SK-N-DZ (cell line): ENCODE measurements at regions not wholly inside any gene's neighbourhood (a gene's known extent, or its start where the extent isn't known, plus 50 kb on each side); places are given as distances from the start of the nearest gene placed in this dataset.

ENCODE experiments used
- DNase-seq: peaks from one replicate; pipeline ENCODE4 v3.0.0-alpha.2; 2015; ENCODE audit warnings: low spot score

DNA sequence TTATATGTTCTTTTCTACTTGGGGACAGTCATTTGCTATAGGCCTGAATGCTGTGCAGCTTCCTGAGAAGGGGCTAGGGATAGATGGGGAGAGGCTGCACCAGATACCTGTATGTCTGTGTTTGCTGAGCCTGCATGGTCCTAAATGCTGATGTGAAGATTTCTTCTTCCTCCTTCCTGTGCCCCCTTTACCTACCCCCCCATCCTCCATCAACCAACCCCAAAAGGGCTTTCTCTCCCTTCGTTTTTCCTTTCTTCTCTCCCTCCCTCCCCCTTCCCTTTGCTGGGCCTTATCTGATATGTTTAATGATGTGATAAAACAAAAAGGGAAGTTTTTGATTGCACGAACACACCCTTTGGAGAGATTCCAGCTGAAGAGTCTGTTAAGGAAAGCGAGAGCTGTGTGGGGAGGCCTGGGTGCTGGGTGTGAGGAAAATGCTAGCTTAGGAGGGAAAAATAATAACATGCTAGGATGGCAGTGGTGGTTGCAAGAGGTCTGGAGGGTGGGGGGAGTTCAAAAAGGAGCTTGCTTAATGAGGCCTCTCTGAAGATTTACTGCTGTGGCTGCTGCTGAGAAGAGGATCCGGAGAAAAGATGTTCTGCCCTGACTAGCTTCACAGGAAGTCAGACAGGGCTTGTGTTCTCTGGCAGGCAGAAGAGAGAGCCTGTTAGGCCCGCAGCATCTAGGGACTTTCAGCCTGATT, 101.8 kb downstream of the SAMD9 start:
- DNase-seq = peak; percentile 31

DNA sequence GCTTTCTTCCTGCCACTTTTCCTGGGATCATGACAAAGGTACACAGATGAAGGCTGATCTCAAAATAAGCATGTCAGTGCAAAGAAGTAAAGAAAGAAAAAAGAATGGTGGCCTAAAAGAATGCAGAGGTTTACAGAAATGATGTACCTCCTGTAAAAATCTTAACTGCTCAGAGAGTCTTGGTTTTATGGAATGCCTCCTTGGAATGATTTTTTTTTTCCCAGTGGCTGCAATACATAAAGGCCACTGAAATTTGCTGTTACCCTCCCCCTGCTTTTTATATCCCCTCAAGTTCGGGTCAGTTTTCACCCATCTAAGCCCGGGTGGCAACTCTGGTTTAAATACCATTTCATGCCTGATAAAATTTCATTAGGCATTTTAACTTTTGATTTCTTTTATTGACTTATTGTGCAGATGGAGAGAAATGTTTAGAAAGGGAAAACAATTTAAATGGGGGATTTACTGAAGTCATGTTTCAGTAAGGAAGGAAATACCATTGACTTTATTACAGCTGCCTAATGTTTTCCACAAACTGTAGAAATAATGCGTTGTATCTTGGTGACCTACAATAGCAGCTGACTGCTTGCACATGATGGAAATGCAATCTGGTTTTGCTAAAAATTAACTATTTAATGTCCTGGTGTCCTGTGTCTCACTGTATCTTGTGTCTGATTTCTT, 102.5 kb downstream of the SAMD9 start:
- no peak for DNase-seq

DNA sequence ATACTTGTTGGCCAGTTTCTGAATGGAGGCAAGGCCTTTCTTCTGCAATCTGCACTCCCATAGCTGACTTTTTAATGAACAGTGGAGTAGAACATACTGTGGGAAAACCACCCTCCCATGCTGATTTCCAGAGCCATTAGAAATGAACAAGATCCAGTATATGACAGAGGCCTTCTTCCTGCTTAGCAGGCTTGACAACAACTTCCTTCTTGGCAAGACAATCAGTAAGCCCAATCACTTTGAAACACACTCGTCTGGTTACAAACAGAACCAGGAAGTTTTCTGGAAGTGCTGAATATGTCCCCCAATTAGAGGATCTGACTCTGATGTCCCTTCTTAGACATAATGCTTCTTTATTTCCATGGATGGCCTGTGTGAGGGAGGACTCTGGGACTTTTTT, 103.4 kb downstream of the SAMD9 start:
- DNase-seq = no peak

DNA sequence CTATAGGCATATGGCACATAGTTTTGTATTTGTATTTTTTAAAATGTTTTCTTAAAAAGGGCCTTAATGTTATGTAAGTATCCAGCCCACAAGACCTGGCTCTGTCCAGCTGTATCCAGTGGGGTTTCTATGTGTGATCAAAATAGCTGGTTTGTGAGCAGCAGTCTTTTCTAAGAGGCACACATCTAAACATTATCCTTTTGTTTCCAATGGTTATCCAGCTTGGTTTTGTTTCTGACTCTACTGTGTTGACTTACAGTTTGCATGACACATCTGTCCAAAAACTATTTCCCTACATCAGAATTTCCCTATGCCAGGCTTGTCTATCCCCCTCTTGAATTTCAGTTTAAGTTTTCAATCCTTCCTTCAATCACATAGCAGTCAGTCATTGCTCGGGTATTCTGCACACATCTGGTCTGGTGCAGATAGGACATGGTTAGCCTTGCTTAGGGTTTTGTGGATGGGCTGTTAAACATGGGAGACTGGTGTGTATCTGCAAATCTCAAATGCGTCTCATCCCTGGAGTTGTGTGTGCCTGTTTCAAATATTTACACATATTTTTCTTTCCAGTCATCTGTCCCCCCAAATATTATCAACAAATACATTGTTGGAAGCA, 104.2 kb downstream of the SAMD9 start:
- no peak for DNase-seq

DNA sequence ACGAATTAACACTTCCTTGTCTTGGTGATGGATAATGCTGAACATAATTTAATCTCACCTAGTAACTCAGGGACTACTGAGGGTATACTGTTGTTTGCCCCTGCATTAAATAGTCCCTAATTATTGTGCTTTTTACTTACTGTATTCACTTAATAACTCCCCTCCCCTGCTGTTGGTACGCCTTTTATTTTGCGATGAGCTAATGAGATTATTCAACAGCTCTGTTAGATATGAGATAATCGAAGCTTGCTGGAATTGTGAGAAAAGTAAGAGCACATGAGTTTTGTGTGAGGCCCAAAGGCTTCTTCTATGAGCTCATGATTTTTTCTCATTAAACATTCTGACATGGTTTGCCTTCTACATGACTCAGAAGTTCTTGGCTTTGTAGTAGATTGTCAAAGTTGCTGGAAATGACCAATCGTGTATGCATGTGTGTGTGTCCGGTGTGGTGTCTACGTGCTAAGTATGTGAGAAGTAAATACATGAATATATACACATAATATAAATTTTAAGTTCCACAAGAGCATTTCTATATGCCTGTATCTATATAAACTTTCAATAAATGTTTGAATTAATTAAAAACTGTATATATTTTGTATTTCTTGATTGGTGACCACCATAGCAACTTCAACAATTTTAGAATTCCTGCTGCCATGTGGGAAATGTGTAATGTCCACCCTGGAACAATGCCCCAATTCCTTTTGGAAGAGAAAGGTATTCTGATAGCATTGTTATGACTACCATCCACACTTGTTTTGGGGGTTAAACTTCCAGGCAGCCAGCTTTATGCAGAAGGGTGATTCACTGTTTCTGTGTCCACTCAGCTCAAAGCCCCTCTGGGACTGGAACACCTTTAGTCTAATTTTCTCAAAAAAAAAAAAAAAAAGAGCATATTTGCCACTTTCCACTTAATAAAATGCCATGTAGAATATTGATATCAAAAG, 106.2 kb downstream of the SAMD9 start:
- no peak for DNase-seq

DNA sequence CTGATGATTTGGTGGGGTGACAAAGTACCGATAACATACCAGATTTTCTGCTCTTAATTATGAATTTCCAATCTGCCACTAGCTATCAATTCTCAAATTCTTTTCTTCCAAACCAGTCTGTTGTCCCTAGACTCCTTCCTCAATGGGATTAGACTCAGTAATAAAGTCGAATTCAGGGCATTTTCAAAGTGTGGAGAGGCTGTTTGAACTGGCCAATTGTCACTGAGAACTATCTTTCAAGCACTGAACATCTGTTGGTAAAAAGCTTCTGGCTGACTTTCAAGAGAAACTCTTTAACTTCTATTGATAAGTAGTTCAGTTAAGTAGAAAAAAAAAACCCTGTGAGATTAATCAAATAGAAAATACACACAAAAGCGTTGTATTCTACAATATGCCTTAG, 108.9 kb downstream of the SAMD9 start:
- no peak for DNase-seq

DNA sequence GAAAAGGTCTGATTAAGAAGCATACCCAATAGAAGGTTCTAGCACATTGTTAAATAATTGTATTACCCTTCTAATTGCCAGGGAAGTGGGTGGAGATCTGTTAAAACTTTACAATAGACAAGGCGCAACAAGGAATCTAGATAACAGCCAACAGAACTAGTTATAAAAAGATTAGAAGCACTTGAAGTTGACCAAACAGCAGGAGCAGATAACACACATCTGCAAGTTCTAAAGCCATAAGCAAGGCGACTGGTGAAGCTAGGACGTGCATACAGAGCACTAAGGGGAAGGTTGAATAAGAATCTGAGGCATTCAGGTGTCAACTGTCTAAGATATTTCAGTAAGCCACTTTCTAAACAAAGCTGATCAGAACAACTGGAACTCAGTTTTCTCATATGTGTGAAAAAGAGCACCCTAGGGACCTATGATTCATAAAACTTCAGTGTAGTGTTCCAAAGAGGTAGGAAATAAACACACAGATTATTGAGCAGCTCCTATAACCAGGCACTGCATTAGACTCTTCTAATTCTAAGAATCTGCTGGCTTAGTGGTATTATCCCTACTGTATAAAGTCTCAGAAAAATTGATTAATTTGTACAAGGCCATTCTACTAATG, 111.2 kb downstream of the SAMD9 start:
- DNase-seq = no peak

DNA sequence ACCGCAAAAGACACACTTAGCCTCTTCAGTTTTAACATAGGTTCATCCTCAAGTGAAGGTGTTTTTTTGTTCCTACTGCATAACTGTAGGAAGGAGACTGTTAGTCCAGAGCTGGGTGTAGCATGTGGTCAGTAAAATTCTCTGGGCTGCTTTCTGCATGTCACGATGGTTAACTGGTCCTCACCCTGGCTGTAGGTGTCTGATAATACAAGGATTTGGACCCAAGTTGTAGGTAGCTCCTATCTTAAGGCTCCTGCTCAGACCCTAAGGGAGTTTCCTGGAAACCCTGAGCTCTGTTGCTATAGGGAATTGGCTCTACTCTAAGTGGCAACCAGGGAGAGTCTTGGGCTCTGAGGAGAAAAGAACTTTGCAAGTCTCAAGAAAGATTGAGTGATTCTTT, 112.9 kb downstream of the SAMD9 start:
- no peak for DNase-seq

DNA sequence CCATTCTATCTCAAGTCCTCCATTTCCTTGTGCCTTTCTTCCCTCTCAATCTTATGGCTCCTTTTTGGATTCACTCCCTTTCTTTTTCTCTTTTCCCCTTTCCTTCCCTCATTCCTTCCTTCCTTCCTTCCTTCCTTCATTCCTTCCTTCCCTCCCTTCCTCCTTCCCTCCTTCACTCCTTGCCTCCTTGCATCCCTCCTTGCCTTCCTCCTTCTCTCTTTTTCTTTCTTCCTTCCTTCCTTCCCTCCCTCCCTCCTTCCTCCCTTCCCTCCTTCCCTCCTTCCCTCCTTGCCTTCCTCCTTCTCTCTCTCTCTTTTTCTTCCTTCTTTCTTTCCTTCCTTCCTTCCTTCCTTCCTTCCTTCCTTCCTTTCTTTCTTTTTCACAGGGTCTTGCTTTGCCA, 120.1 kb downstream of the SAMD9 start:
- DNase-seq = no peak

DNA sequence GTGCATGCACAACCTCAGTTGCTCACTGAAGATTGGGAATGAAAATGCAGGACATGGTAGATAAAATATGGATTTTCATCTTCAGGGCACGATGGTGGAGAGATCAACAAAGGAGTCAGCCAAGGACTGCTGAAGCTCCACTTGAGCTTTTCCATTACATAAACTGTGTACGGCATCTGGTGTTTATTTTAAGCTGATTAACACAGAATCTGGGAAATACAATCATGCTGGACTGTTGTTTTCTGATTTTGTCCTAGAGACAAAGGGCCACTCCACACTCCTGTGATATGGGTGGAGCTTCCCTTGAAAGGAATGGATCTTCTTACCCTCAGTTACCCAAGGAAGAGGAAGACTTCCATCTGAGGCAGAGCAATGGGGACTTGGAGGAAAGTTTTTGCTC, 120.6 kb downstream of the SAMD9 start:
- DNase-seq = no peak

DNA sequence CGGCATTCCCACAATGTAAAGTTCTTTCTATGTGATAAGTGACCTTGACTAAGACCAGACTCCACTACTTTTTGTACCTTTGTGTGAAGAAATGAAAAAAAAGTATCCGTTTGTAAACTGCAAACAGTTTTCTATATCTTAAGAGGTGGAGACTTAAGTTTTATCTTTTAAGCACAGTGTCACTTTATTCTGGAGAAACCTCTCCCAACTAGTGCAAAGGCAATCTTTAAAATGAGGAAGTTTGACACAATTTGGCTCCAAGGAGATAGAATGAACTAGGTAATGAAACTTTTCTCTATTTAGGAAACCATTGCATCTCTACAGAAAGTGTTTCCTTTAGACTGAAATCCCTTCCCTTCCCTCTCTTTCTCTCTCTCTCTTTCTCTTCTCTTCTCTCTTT, 122.9 kb downstream of the SAMD9 start:
- no peak for DNase-seq

DNA sequence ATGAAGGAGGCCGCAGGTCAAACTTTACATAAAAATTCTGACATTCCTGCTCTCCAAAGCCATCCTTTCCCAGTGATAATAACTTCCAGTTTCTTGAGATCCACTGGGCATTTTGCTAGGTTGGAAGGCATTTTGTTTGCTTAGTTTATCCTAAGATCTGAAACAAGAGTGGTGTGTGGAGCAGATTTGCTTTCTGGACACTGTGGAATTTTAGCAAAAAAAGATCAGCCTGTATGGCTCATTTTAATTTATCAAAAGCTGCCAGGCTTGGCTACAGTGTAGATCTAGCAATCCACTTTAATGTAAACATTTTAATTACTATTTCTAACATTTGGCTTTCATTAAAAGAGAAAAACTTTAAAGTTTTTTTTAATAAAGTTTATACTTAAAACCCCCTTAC, 124.8 kb downstream of the SAMD9 start:
- DNase-seq = no peak

DNA sequence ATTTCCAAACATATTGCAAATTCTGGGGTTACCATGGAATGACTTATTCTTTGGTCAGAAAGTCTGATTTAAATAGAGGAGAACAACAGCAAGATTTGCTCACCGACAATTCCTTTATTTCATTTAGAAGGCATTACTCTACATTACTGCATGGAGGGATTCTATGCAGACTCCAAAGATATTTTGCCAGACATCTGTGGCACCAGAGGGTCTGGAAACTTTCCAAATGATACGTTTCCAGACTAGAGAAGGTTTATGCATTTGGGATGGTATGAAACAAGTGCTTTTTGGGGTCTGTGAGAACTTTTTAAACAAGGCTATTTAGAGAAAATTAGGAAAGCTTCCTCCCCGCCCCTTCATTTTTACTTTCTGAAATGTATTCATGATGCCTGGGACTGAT, 125.3 kb downstream of the SAMD9 start:
- DNase-seq = no peak

DNA sequence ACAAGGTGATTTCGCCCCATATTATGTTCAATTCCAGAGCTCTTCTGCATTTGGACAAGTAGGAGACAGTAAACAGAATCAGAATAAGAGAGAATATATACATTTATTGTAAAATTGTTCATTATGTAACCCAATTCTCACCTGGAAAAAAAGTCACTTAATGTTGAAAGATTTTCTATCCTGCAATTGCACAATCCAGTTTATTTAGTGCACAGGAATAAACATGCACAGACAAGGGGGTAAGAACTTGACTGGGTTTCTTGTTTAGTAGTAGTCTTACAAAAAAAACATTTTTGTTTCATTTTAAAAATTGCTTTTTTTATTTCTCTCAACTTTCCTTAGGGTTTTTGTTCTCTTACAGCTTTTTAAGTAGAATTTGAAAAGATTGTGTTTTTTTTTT, 126.6 kb downstream of the SAMD9 start:
- DNase-seq = no peak

DNA sequence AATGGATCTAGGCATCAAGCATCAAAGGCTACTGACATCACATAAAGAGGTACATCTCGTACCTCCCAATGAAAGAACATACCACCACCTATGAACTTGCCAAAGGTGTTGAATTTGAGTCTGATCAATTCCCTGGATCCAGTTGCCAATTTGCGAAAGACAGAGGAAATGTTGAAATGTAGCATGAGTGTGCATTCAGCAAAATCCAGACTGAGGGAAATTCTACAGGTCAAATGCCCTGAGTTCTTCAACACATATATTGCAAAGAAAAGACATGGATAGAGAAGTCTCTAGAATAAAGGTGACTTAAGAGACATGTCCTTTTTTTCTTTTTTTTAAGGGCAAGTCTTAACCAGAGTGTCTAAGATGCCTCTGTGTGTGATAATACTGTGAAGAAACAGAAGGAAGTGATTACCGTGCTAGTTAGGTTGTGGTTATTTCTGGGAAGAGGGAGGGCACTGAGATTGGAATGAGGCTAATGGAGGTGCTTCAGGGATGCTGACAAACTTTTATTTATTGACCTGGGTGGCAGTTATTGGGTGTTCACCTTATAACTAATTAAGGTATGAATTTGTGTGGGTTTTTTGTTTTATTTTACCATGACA, 128.7 kb downstream of the SAMD9 start:
- DNase-seq = no peak

DNA sequence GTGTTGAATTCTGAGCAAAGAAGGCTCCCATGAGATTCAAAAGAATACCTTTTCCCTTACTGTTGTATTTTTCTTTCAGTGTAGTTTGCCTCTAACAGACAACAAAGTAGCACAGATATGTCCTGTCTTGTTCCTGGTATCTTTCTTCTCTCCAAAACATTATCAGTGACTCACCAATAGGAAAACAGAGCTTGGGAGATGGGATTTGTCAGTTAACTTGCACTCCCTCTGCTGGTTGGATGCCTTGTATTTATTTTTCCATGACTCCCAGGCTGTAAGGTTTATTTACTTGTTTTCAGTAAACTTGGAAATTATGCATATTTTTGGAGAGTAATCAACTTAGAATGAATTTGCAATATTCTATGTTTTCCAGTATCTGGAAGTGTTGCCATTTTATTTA, 129.7 kb downstream of the SAMD9 start:
- DNase-seq = peak; percentile 37

DNA sequence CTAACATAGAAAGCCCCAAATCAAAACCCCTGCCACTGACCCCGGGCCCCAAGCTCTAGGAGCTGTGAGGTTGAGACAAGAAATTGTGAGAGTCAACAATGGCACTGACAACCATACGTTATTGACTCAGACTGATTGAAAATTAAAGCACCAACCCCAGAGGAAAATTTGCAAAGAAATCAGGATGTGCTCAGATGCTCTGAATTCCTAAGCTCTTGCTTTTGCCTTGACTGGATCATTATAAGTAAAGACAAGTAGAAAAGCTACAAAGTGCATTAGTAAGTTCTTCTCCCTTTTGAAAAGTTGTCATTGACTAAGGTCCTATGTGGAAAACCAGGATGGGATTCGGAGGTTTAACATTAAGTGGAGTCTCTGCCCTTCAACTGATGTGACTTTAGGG, 130.2 kb downstream of the SAMD9 start:
- DNase-seq = no peak

DNA sequence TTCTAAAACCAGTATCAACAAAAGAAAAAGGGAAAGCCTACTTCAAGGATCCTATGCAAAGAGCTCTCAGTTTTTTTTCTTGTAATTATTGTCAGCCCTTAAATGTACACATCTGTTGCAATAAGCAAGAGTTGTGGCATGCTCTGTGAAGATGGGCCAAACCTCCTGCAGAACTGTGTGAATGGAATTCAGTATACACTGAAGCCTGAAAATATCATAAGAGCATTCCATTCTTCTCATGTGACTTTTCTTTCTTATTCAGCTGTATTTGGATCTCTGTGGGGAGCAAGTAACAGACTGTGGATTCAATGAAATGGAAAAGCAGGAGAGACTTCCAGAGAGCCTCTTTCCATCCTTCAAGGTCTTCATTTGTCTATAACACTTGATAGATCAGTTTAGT, 130.7 kb downstream of the SAMD9 start:
- no peak for DNase-seq

DNA sequence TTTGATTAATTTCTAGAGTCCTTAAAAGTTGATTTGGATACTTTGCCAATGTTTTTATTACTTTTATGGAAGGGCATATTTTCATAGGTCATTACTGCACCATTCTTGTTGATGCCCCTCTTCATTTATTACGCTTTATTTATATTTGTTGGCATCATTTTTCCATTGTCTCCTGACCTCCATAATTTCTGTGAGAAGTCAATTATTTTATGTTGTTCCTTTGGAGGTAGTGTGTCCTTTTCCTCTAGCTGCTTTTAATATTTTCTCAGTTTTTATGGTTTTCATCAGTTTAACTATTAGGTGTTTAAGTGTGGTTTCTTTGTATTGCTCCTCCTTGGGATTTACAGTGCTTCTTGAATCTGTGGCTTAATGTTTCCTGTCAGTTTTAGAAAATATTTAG, 134.9 kb downstream of the SAMD9 start:
- DNase-seq = no peak

DNA sequence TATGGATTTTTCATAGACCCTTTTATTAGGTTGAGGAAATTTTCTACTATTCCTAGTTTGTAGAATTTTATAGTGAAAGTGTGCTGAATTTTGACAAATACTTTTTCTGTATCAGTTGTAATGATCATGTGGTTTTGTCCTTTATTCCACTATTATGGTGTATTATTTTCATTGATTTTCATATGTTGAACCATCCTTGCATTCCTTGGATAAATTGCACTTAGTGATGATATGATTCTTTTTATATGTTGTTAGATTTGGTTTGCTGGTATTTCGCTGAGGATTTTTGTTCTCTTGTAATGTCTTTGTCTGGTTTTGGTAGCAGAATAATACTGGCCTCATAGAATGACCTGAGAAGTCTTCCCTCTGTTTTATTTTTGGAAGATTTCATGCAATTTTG, 140.6 kb upstream of the CDK6 start:
- no peak for DNase-seq

DNA sequence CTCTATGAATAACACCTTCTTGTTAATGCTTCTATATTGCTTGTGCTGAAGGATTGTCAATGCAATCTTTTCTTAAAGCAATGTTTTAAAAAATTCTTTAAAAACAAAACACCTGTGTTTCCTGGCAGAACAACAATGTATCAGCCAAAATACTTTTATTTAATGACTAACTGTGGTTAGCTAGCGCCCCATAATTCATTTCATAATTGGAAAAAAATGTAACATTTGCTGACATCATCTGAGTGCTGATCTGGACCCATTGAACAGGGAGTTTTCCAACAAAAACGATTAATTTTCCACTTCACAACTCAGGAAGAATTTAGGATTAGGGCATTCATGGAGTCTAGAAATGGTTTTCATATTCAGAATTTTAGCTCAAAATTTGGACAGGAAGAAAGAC, 137.6 kb upstream of the CDK6 start:
- no peak for DNase-seq
